Breast epithelium (tissue), 4 donors: ENCODE measurements at regions not wholly inside any gene's neighbourhood (a gene's known extent, or its start where the extent isn't known, plus 50 kb on each side); places are given as distances from the start of the nearest gene placed in this dataset.

Source experiments
- DNase-seq, 2 donors: peaks; one replicate each; pipeline ENCODE4 v3.0.0-alpha.2; 2019; ENCODE audit warnings: low spot score in 2 of 2
- H3K27ac ChIP-seq, 2 donors: fragments of 200-600 bp; sonication (generic) in 1 of 2; one replicate each; pipeline ENCODE4 v1.5.1; 2016 to 2019; ENCODE audit warnings: mild to moderate bottlenecking in 1 of 2
- H3K27me3 ChIP-seq, 2 donors: fragments of 200-600 bp; sonication (generic) in 1 of 2; one replicate each; pipeline versions ENCODE4 v1.5.1 to v1.6.0; 2017 to 2019; ENCODE audit warnings: control low read depth in 1 of 2, mild to moderate bottlenecking in 1 of 2
- H3K36me3 ChIP-seq: fragments of 200-600 bp; one replicate; pipeline ENCODE4 v1.5.1; 2019
- H3K4me1 ChIP-seq, 2 donors: fragments of 200-600 bp; sonication (generic); one replicate each; pipeline ENCODE4 v1.5.1; 2016 to 2019; ENCODE audit warnings: control low read depth in 1 of 2
- H3K4me3 ChIP-seq, 3 donors: fragments of 200-600 bp; sonication (generic); 1 replicate in 2 of 3; 2 replicates in 1 of 3; pipeline ENCODE4 v1.5.1; 2016 to 2019; ENCODE audit warnings: mild to moderate bottlenecking in 3 of 3, moderate library complexity in 2 of 3
- H3K9me3 ChIP-seq, 2 donors: fragments of 200-600 bp; sonication (generic) in 1 of 2; one replicate each; pipeline ENCODE4 v1.5.1; 2016 to 2019; ENCODE audit warnings: control low read depth in 1 of 2
- POLR2A ChIP-seq: fragments of 450-650 bp; IDR thresholded peaks from one replicate; pipeline ENCODE4 v1.6.1; 2016; ENCODE audit warnings: antibody characterized with exemption, mild to moderate bottlenecking, moderate library complexity
- POLR2AphosphoS5 ChIP-seq, 3 donors: sonication (generic); formaldehyde crosslinking; IDR thresholded peaks; one replicate each; pipeline ENCODE4 v1.6.1; 2017; ENCODE audit warnings: antibody characterized with exemption in 3 of 3
- intact Hi-C: fragments of 100-400 bp; cut with DNase I; formaldehyde crosslinking; loops from one replicate; pipeline ENCODE4 v1.15.1; 2023; ENCODE audit warnings: low total_unique reads
- TF ChIP-seq, protein P1 (sequence below), 3 donors: fragments of 450-650 bp; IDR thresholded peaks; one replicate each; pipeline ENCODE4 v1.5.1; 2016 to 2017; ENCODE audit warnings: antibody characterized with exemption in 3 of 3, mild to moderate bottlenecking in 3 of 3, moderate library complexity in 3 of 3

DNA sequence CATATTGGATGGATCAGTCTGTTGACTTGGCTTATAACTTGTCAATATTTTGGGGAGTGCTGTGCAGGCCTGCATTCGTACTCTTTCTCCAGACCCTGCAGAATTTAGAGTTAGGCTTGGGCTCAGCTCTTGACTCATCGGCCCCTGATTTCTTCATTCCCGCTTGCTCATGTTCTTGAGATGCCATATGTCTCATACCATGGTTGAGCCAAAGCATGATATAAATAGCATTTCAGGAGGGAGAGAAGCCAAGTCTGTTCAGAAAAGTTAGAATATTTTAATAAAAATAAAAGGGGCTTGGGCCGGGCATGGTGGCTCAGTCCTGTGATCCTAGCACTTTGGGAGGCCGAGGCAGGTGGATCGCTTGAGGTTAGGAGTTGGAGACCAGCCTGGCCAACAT is 898.1 kb downstream of the TYW1 start:
- H3K27me3 ChIP-seq = no peaks in the 10 kb centered on the region
- peaks cover 2 to 5% of the 10 kb centered on the region in 2 donors for H3K9me3 ChIP-seq
- no peak overlapping the region for H3K27ac ChIP-seq
- intact Hi-C loops = no loop called here
- no peak for DNase-seq
- no peaks in the 10 kb centered on the region for H3K36me3 ChIP-seq
- TF ChIP-seq, protein P1, sequence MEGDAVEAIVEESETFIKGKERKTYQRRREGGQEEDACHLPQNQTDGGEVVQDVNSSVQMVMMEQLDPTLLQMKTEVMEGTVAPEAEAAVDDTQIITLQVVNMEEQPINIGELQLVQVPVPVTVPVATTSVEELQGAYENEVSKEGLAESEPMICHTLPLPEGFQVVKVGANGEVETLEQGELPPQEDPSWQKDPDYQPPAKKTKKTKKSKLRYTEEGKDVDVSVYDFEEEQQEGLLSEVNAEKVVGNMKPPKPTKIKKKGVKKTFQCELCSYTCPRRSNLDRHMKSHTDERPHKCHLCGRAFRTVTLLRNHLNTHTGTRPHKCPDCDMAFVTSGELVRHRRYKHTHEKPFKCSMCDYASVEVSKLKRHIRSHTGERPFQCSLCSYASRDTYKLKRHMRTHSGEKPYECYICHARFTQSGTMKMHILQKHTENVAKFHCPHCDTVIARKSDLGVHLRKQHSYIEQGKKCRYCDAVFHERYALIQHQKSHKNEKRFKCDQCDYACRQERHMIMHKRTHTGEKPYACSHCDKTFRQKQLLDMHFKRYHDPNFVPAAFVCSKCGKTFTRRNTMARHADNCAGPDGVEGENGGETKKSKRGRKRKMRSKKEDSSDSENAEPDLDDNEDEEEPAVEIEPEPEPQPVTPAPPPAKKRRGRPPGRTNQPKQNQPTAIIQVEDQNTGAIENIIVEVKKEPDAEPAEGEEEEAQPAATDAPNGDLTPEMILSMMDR (IDR thresholded peaks at IDR 0.05) = no peak
- TF ChIP-seq POLR2AphosphoS5 (IDR thresholded peaks at IDR 0.05) = no peak
- no peak for TF ChIP-seq POLR2A
- no peaks in the 10 kb centered on the region for H3K4me1 ChIP-seq
- no peak overlapping the region for H3K4me3 ChIP-seq

DNA sequence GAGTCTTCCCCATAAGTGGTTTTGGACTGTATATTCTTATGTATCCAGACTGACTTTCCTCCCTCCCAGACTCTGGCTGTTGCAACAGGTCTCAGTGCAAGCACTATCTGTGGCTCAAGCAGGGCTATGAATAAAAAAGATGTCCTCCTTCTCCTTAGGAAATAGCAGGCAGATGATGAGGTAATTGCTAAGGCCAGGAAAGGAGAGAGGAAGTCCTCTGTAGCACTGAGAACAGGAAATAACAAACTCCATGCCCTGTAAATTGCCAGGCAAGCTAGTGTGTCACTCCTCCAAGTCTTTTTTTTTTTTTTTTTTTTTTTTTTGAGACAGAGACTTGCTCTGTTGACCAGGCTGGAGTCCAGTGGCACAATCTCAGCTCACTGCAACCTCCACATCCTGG is 900.1 kb downstream of the TYW1 start:
- Histone ChIP-seq H3K4me1 (no peaks in the 10 kb centered on the region), H3K9me3 (no peaks in the 10 kb centered on the region), H3K27ac (no peak overlapping the region), H3K27me3 (no peaks in the 10 kb centered on the region), H3K4me3 (no peak overlapping the region), H3K36me3 (no peaks in the 10 kb centered on the region)
- DNase-seq = no peak
- intact Hi-C loops = no loop called here
- TF ChIP-seq POLR2A = no peak
- TF ChIP-seq, protein P1 (IDR thresholded peaks at IDR 0.05) = no peak
- TF ChIP-seq POLR2AphosphoS5 (IDR thresholded peaks at IDR 0.05) = no peak

DNA sequence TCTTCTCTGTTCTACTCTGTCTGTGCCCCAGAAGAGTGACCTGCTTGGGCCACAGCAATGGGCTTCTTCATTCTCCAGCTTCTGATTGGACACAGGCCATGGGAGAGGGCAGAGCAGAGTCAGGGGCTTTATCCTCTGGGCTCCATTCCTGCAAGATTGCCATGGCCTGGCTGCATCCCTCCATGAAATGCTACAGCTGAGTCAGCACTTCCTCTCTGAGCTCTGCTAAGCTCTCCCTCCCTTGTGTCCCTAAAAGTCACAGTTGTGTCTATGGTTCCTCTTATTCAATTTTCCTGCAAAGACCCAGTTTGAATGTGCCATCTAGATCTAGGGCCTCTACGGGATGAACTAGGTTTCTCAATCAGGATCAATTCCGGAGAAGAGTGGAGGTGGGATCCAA is 903.8 kb downstream of the TYW1 start:
- Histone ChIP-seq H3K27ac (no peak overlapping the region), H3K36me3 (no peaks in the 10 kb centered on the region), H3K27me3 (no peaks in the 10 kb centered on the region), H3K9me3 (no peaks in the 10 kb centered on the region), H3K4me1 (no peaks in the 10 kb centered on the region), H3K4me3 (no peak overlapping the region)
- TF ChIP-seq POLR2A (no peak), POLR2AphosphoS5 (IDR thresholded peaks at IDR 0.05) (no peak)
- TF ChIP-seq, protein P1 (IDR thresholded peaks at IDR 0.05) = no peak
- intact Hi-C loops = no loop called here
- DNase-seq = no peak

DNA sequence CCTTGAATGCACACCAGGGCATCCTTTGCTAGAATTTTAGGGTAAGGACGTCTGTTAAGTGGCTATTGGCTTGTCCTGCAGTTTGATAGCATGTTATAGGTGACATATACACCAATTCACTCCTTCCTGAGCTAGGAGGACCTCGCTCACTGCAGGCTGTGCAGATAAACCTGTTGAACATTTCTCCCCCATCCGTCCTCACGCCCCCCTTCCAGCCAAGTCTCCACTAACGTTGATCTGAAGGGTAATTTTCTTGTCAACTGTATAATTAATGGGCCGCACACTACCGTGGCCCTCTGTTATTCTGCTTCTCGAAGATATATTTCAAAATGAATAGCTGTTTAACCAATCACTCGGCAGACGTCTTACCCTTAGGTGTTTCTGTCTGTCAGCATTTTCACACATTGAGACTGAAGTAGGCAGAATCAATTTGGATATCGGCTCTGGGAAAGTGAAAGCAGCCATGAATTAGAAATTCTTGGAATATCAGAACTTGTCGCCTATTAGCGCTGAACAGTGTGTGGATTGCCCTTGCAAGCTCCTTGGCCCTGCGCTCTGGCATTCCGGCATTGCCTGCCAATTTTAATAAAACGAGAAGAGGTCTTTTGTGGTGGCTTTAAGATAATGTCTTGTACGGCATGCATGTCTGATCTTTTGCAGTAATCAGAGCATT is 905.3 kb downstream of the TYW1 start:
- peak overlapping the region in 2 of 3 donors; percentile 19 to 41 for H3K4me3 ChIP-seq
- H3K4me1 ChIP-seq = no peaks in the 10 kb centered on the region
- intact Hi-C loops = no loop called here
- no peaks in the 10 kb centered on the region for H3K36me3 ChIP-seq
- no peaks in the 10 kb centered on the region for H3K27me3 ChIP-seq
- no peak for TF ChIP-seq POLR2AphosphoS5 (IDR thresholded peaks at IDR 0.05)
- TF ChIP-seq, protein P1 (IDR thresholded peaks at IDR 0.05) = no peak
- TF ChIP-seq POLR2A = no peak
- H3K9me3 ChIP-seq = no peaks in the 10 kb centered on the region
- no peak overlapping the region for H3K27ac ChIP-seq
- no peak for DNase-seq

DNA sequence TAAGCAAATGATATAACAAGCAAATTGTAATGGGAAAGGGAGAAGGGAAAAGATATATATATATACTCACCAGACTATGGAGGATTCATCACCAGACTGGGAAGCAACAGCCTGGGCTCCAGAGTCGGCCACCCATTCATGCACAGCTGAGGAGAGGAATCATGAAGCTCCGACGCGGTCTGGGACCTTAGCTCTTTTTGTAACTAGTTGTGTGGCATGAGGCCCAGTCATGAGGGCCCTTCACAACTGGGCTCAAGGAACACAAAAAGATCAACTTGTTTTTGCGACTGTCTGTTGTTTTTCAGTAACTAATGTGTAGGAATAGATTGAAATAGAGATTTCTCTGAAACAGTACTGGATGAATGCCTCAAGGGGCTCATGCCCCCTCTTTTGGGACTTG is 911.2 kb downstream of the TYW1 start:
- intact Hi-C loops = no loop called here
- H3K9me3 ChIP-seq = no peaks in the 10 kb centered on the region
- H3K27ac ChIP-seq = no peak overlapping the region
- no peak overlapping the region for H3K4me3 ChIP-seq
- no peak for DNase-seq
- H3K36me3 ChIP-seq = no peaks in the 10 kb centered on the region
- TF ChIP-seq, protein P1 (IDR thresholded peaks at IDR 0.05) = no peak
- no peak for TF ChIP-seq POLR2A
- no peak for TF ChIP-seq POLR2AphosphoS5 (IDR thresholded peaks at IDR 0.05)
- no peaks in the 10 kb centered on the region for H3K4me1 ChIP-seq
- H3K27me3 ChIP-seq = no peaks in the 10 kb centered on the region
